ENCODE measurements at regions not wholly inside any gene's neighbourhood (a gene's known extent, or its start where the extent isn't known, plus 50 kb on each side); places are given as distances from the start of the nearest gene placed in this dataset.

DNA sequence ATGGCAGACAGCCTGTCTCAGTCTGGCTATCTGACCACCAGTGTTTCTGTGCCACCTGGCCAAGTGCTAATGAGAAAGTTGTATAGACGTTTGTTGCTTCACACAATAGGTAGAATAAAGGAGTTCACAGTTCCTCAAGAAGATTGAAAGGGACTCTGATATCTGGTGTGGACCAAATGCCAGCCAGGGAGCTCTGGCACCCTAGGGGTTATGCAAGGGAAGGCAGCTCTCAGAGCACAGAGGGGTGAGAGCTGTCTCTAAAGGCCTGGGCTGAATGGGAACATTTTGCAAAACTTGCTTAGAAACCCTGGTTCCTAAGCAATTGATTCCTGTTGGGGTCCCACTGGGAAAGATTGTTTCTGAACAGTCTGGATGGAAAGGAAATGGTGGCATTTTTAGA is 553.8 kb downstream of the EPHA4 start:
- H3K36me3 Mint-ChIP-seq: no peaks in the 10 kb centered on the region
- no peak overlapping the region for H3K27ac Mint-ChIP-seq
- no peaks in the 10 kb centered on the region for H3K4me1 Mint-ChIP-seq
- no peaks in the 10 kb centered on the region for H3K9me3 Mint-ChIP-seq
- no peak overlapping the region for H3K4me3 Mint-ChIP-seq
- H3K27me3 Mint-ChIP-seq: no peaks in the 10 kb centered on the region
- no peak for DNase-seq

DNA sequence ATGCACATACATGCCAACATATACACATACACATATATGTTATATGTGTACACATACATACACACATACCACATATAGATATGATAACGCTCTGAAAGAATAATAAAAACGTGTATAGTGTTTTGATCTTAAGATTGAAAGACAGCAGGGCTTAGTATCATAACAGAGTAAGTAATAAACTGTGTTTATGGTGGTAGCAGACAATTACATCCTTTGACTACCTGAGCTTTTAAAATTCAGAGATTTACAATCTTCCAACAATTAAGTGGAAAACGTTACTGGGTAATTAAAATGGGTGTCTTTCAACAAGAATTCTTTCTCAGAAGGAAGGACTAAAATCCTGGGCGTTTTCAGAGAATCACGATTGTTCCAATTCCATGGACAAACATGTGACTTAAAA is 552.4 kb downstream of the EPHA4 start:
- Mint-ChIP-seq H3K27ac (no peak overlapping the region), H3K4me3 (no peak overlapping the region), H3K27me3 (no peaks in the 10 kb centered on the region), H3K4me1 (no peaks in the 10 kb centered on the region), H3K9me3 (no peaks in the 10 kb centered on the region), H3K36me3 (no peaks in the 10 kb centered on the region)
- no peak for DNase-seq

DNA sequence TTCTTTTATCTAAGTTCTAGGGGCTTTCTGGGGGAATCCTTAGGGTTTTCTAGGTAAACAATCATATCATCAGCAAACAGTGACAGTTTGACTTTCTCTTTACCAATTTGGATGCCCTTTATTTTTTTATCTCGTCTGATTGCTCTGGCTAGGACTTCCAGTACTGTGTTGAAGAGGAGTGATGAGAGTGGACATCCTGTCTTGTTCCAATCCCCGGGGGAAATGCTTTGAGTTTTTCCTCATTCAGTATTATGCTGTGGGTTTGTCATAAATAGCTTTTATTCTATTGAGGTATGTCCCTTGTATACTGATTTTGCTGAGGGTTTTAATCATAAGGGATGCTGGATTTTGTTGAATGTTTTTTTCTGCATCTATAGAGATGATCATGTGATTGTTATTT is 549.5 kb downstream of the EPHA4 start:
- Mint-ChIP-seq H3K36me3 (no peaks in the 10 kb centered on the region), H3K27ac (no peak overlapping the region), H3K4me3 (no peak overlapping the region), H3K27me3 (no peaks in the 10 kb centered on the region), H3K9me3 (no peaks in the 10 kb centered on the region), H3K4me1 (no peaks in the 10 kb centered on the region)
- no peak for DNase-seq

DNA sequence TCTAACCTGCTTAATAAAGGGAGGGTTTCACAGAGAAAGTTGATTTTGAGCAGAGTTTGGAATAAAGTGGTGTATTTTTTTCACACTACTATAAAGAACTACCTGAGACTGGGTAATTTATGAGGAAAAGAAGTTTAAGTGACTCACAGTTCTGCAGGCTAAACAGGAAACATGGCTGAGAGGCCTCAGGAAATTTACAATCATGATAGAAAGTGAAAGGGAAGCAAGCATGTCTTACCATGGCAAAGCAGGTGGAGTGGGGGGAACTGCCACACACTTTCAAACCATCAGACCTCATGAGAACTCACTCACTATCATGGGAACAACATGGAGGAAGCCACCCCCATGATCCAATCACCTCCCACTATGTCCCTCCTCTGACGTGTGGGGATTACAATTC is 546.7 kb downstream of the EPHA4 start:
- Mint-ChIP-seq H3K4me3 (no peak overlapping the region), H3K27ac (no peak overlapping the region), H3K4me1 (no peaks in the 10 kb centered on the region), H3K36me3 (no peaks in the 10 kb centered on the region), H3K9me3 (no peaks in the 10 kb centered on the region), H3K27me3 (no peaks in the 10 kb centered on the region)
- no peak for DNase-seq

DNA sequence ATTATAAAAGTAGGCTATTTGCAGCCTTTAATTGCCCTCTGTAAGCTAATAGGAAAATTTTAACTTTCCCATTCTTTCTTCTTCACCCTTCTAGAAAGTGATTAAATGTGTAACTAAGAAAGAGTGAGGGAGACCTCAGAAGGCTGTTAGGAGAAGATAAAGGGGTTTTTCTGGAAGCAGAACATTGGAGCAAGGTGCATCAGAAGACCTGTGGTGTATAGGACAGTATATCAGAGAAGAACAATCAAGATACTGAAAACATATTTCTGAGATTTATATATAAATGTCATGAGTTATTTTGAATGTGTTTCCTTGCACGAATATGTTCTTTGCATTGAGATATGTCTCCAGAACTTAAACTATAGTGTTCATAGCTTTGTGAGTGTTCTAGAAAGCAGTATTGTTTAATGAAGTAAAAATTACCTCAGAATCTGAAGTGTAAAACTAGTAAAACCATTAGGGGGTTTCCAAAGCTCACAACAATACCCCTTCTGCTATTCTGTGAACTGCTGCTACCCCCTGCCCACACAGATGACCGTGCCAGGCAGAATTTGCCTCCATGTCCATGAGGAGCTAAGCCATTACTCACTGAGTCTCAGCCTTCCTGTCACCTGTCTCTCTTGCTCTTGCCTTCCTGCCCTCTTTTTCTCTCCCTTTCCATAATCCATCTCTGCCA is 537.9 kb downstream of the EPHA4 start:
- Mint-ChIP-seq H3K27me3 (no peaks in the 10 kb centered on the region), H3K36me3 (no peaks in the 10 kb centered on the region), H3K4me1 (no peaks in the 10 kb centered on the region), H3K27ac (no peak overlapping the region), H3K9me3 (no peaks in the 10 kb centered on the region), H3K4me3 (no peak overlapping the region)
- no peak for DNase-seq

DNA sequence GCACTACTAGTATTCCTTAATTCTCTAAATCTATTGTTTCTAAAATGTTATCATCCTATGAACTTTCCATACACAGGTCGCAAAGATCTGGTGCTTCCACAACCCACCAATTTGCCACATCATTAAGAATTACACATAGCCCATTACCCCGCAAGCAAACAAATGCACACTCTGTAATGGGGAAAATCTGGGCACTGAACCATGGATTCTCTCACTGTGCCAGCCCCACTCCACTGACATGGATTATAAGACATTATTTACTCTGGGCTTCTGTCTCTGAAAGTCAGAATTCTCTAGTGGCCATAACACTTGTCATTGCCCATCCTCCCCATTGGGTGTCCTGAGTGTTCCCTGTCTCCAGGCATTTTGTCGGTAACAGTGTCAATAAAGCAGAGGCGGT is 537.1 kb downstream of the EPHA4 start:
- Mint-ChIP-seq H3K4me3 (no peak overlapping the region), H3K9me3 (no peaks in the 10 kb centered on the region), H3K4me1 (no peaks in the 10 kb centered on the region), H3K27me3 (no peaks in the 10 kb centered on the region), H3K27ac (no peak overlapping the region), H3K36me3 (no peaks in the 10 kb centered on the region)
- no peak for DNase-seq

DNA sequence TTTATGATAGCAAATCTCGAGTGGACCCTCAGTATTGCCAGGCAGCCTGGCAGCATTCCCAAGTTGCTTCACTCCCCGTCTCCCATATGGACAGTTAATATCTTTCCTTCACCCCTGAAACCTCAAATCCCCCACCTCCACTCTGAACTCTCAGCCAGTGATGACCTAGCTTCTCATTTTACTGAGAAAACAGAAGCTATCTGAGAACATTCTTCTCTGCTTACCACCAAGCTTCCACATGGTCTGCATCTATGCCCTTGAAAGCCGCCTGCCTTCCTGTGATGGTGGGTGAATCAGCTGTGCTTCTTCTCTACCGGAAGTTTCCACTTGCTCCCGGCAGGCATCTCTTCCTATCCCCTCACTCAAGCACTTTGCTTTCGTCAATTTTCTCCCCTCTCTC is 529.2 kb downstream of the EPHA4 start:
- Mint-ChIP-seq H3K36me3 (no peaks in the 10 kb centered on the region), H3K9me3 (no peaks in the 10 kb centered on the region), H3K27ac (no peak overlapping the region), H3K27me3 (no peaks in the 10 kb centered on the region), H3K4me3 (no peak overlapping the region), H3K4me1 (no peaks in the 10 kb centered on the region)
- no peak for DNase-seq

DNA sequence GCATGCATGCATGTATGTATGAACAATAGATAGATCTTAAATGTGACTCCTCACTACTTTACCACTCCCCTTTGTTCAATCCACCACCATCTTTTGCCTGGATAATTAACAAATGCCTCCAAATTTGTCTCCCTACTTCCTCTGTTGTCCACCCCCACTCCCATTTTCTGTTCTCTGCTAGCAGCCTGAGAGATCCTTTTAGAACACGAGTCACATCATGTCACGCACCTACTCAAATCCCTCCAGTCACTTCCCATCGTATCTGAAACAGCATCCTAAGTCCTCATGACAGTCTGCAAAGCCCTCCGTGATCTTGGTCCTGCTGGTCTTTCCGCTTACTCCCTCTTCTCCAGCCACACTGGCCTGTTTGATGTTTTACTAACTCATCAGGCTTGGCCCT is 527.3 kb downstream of the EPHA4 start:
- DNase-seq: no peak
- H3K27ac Mint-ChIP-seq: no peak overlapping the region
- H3K36me3 Mint-ChIP-seq: no peaks in the 10 kb centered on the region
- H3K4me1 Mint-ChIP-seq: no peaks in the 10 kb centered on the region
- no peak overlapping the region for H3K4me3 Mint-ChIP-seq
- H3K9me3 Mint-ChIP-seq: no peaks in the 10 kb centered on the region
- no peaks in the 10 kb centered on the region for H3K27me3 Mint-ChIP-seq

DNA sequence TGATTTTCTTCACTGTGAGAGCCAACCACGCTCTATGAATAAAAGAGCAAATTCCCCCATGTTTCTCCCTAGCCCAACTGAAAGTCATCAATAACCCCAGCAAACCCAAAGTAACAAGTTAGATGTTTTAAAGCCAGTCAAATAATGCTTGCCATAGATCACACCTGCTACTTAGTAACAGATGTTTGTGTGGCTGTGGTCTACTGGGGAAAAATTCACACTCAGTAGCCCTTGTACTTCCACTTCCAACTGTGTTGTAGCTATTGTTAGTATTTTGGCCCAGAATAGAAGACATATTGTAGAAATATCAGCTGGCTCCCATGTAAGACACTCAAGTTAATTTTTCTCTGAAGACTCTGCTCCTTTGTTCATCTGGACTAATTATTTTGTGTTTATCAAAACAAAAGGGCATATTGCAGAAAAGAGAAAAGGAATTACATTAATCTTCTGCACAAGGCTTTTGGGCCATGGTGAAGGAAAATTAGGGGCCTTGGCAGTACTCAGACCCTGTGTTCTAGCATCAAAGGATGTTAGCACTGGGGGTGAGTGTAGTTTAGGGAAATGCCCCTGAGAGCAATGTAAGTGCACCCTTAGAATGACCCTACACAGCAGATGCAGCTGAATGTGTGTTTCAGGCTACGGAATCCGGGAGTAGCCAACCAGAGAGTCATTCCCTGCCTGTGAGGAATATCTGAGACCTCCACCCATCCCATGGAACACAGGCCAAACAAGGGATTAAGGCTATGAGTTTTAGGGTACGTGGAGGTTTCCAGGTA is 521.9 kb downstream of the EPHA4 start:
- DNase-seq: no peak
- Mint-ChIP-seq H3K9me3 (no peaks in the 10 kb centered on the region), H3K27me3 (no peaks in the 10 kb centered on the region), H3K4me1 (no peaks in the 10 kb centered on the region), H3K27ac (no peak overlapping the region), H3K36me3 (no peaks in the 10 kb centered on the region), H3K4me3 (no peak overlapping the region)

DNA sequence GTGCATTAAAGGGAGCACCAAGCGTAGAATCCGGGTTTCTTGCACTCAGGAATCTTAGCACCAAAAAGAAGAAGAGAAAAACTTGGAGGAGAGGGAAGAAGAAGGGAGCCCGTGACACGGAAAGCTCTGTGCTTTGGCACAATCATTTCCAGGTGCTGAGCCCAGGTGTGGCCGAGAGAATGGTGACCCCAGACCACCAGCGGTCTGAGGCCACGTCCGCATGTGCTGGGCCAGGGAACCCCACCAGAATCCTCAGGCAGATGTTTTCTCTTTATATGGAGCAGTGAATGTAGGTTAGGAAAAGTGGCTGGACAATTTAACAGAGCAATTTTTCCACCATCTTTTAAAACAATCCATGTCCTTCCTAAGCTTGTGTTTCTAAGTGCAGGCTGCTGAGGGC is 520.9 kb downstream of the EPHA4 start:
- Mint-ChIP-seq H3K4me3 (no peak overlapping the region), H3K36me3 (no peaks in the 10 kb centered on the region), H3K9me3 (no peaks in the 10 kb centered on the region), H3K27me3 (no peaks in the 10 kb centered on the region), H3K4me1 (no peaks in the 10 kb centered on the region), H3K27ac (no peak overlapping the region)
- DNase-seq: no peak

DNA sequence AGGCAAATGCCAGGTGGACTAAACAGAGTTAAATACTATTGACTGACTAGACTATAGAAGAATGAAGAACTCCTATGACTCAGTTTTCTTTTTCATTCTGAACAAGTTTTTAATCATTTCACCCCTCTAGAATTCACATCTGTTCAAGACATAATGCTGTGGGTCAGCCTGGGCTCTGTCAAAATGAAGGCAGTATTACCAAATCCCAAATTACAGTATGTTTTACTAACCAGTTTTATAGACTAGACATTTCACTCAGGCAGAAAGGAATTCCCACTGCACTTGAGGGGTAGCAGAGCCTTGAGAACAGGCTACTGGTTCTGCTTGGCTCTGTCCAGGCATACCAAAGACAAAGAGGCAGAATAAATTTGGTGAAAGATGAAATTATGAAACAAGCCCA is 511.7 kb downstream of the EPHA4 start:
- H3K4me1 Mint-ChIP-seq: no peaks in the 10 kb centered on the region
- no peaks in the 10 kb centered on the region for H3K36me3 Mint-ChIP-seq
- no peaks in the 10 kb centered on the region for H3K9me3 Mint-ChIP-seq
- H3K27me3 Mint-ChIP-seq: peaks cover 3% of the 10 kb centered on the region
- no peak overlapping the region for H3K27ac Mint-ChIP-seq
- H3K4me3 Mint-ChIP-seq: no peak overlapping the region
- no peak for DNase-seq

DNA sequence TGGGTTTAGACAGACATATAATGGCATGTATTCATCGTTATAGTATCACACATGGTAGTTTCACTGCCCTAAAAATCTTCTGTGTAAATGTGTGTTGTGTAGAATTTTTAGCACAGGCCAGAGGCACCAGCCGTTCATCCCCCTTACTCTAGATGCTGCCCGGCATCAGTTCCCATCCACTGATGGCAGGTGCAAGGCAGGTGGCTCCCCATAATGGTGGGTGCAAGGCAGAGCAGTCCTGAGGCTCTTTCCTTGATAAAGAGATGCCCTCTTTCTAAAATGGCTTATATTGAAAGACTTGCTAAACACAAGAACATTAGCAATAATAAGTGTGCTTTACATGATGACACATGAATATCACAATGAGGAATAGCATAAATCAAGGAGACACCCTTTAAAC is 508.5 kb downstream of the EPHA4 start:
- Mint-ChIP-seq H3K4me3 (no peak overlapping the region), H3K9me3 (no peaks in the 10 kb centered on the region), H3K27me3 (peaks cover 3% of the 10 kb centered on the region), H3K4me1 (no peaks in the 10 kb centered on the region), H3K27ac (no peak overlapping the region), H3K36me3 (no peaks in the 10 kb centered on the region)
- DNase-seq: no peak

DNA sequence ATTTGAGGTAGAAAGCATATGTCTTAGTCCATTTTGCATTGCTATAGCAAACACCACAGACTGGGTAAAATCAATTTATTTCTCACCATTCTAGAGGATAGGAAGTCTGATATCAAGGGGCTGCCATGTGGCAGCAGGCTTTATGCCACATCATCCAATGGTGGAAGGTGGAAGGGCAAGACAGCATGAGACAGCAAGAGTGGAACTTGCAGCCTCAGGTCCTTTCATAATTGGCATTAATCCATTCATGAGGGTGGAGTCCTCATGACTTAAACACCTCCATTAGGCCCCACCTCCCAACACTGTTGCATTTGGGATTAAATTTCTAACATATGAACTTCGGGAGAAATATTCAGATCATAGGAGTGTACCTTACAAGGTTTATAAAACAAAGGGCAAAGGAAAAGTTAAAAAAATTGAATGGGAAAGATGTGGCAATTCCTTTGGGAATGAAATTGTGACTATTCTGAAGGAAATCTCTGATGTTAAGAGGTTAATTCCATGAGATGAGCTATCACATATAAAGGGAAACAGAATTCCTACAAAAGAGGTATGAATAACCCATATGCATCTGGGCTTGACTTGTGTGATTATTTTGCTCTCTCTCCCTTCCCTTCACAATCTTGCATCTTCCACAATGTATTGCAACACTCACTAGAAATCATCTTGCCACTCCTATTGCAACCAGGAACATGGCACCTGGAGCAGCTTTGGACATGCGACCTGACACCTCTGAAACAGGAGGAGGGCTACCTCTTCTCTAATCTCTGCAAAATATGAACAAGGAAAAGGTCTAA is 507.8 kb downstream of the EPHA4 start:
- Mint-ChIP-seq H3K4me3 (no peak overlapping the region), H3K36me3 (no peaks in the 10 kb centered on the region), H3K4me1 (no peaks in the 10 kb centered on the region), H3K9me3 (peaks cover under 1% of the 10 kb centered on the region), H3K27ac (no peak overlapping the region), H3K27me3 (peaks cover 3% of the 10 kb centered on the region)
- DNase-seq: no peak

DNA sequence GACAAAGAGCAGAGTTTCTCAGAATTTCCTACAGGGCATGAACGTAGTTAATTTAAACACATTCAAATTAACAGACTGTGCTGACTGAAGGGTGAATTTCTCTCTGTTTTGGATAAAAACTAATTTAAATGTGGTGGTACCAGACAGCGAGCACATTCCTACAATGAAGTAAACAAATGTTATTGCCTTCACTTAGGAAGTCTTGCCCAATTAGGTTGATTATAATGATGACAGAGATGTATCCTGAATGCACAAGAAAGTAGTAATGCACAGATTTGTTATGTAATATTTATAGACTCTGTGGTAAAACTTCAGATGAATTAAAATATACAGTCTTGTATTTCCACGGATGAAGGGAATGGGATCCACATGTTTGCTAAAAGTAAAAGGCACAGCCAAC is 507.2 kb downstream of the EPHA4 start:
- peaks cover 3% of the 10 kb centered on the region for H3K27me3 Mint-ChIP-seq
- DNase-seq: no peak
- H3K27ac Mint-ChIP-seq: no peak overlapping the region
- H3K4me3 Mint-ChIP-seq: no peak overlapping the region
- no peaks in the 10 kb centered on the region for H3K36me3 Mint-ChIP-seq
- peaks cover 3% of the 10 kb centered on the region for H3K9me3 Mint-ChIP-seq
- no peaks in the 10 kb centered on the region for H3K4me1 Mint-ChIP-seq

DNA sequence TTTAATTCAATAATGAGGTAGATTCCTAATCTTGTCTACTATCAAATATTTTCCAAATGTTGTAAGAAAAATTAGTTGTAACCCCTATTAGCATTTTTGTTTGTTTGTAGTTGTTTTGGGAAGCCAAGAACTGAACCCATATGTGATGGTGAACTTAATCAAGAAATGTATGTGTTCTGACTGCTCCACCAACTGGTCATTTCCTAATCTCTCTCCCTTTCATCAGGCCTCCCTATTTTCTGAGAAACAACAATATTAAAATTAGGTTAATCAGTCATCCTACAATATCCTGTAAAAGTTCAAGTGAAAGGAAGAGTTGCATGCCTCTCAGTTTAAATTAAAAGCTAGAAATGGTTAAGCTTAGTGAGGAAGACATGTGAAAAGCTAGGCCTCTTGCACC is 504.0 kb downstream of the EPHA4 start:
- Mint-ChIP-seq H3K4me3 (no peak overlapping the region), H3K27ac (no peak overlapping the region), H3K27me3 (no peaks in the 10 kb centered on the region), H3K9me3 (peaks cover 10% of the 10 kb centered on the region), H3K4me1 (no peaks in the 10 kb centered on the region), H3K36me3 (no peaks in the 10 kb centered on the region)
- DNase-seq: no peak

All from activated naive CD8-positive, alpha-beta T cell treated with anti-CD3 and anti-CD28 coated beads for 36 hours (primary cell).